ENCODE measurements at regions not wholly inside any gene's neighbourhood (a gene's known extent, or its start where the extent isn't known, plus 50 kb on each side); places are given as distances from the start of the nearest gene placed in this dataset.

DNA sequence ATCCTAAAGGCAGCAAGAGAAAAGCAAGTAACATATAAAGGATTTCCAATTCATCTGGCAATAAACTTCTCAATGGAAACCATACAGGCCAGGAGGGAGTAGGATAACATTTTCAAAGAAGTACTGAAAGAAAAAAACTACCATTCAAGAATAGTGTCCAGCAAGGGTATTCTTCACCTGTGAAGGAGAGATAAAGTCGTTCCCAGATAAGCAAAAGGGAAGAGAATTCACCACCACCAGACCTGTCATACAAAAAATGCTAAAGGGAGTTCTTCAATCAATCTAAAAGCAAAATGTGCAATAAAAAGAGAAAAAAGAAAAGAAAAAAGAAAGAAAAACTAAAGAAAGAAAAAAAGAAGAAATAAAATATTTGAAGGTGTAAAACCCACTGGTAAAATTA is 228.9 kb upstream of the AMIGO2 start:
- no peak for TF ChIP-seq POLR2A (IDR thresholded peaks at IDR 0.05)
- TF ChIP-seq, protein P1, sequence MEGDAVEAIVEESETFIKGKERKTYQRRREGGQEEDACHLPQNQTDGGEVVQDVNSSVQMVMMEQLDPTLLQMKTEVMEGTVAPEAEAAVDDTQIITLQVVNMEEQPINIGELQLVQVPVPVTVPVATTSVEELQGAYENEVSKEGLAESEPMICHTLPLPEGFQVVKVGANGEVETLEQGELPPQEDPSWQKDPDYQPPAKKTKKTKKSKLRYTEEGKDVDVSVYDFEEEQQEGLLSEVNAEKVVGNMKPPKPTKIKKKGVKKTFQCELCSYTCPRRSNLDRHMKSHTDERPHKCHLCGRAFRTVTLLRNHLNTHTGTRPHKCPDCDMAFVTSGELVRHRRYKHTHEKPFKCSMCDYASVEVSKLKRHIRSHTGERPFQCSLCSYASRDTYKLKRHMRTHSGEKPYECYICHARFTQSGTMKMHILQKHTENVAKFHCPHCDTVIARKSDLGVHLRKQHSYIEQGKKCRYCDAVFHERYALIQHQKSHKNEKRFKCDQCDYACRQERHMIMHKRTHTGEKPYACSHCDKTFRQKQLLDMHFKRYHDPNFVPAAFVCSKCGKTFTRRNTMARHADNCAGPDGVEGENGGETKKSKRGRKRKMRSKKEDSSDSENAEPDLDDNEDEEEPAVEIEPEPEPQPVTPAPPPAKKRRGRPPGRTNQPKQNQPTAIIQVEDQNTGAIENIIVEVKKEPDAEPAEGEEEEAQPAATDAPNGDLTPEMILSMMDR (IDR thresholded peaks at IDR 0.05 in 4 of 5, conservative IDR thresholded peaks at IDR 0.05 in 1 of 5), result no peak

Measured in gastrocnemius medialis (tissue), 4 donors.